CD14-positive monocyte (primary cell): ENCODE measurements at regions not wholly inside any gene's neighbourhood (a gene's known extent, or its start where the extent isn't known, plus 50 kb on each side); places are given as distances from the start of the nearest gene placed in this dataset.

Experiments used
- DNase-seq, 3 donors: peaks; one replicate each; pipeline ENCODE4 v3.0.0-alpha.2; 2011 to 2022
- H2AFZ ChIP-seq: 2 replicates; pipeline ENCODE4 v1.6.0; 2012; ENCODE audit warnings: mild to moderate bottlenecking, low read depth, low read length, inconsistent platforms; ENCODE audit not compliant: insufficient read depth, poor library complexity, severe bottlenecking
- H3K27ac ChIP-seq, 2 donors: 1 replicate in 1 of 2; 2 replicates in 1 of 2; pipeline ENCODE4 v1.5.1; 2012 to 2013; ENCODE audit warnings: low read length in 2 of 2, control low read depth in 1 of 2, inconsistent platforms in 1 of 2, low read depth in 1 of 2, mild to moderate bottlenecking in 1 of 2
- H3K27me3 ChIP-seq, 2 donors: one replicate each; pipeline versions ENCODE4 v1.6.0 to v1.6.1; 2011 to 2013; ENCODE audit warnings: low read length in 2 of 2; ENCODE audit not compliant: control insufficient read depth in 2 of 2, insufficient read depth in 2 of 2
- H3K36me3 ChIP-seq, 2 donors: replicated peaks in 1 of 2; 1 replicate in 1 of 2; 2 replicates in 1 of 2; pipeline versions ENCODE4 v1.5.1 to v1.6.1; 2012 to 2013; ENCODE audit warnings: low read length in 2 of 2, control low read depth in 1 of 2, inconsistent platforms in 1 of 2, mild to moderate bottlenecking in 1 of 2; ENCODE audit not compliant: insufficient read depth in 2 of 2, control insufficient read depth in 1 of 2
- H3K4me1 ChIP-seq, 2 donors: 1 replicate in 1 of 2; 2 replicates in 1 of 2; pipeline versions ENCODE4 v1.5.1 to v1.6.1; 2012 to 2013; ENCODE audit warnings: low read length in 2 of 2, control low read depth in 1 of 2, inconsistent platforms in 1 of 2, mild to moderate bottlenecking in 1 of 2, moderate library complexity in 1 of 2; ENCODE audit not compliant: insufficient read depth in 2 of 2, control insufficient read depth in 1 of 2
- H3K4me2 ChIP-seq: replicated peaks from 2 replicates; pipeline ENCODE3; 2012; ENCODE audit warnings: low read length, moderate library complexity, mild to moderate bottlenecking; ENCODE audit not compliant: poor library complexity, severe bottlenecking; ENCODE audit errors: extremely low read depth
- H3K4me3 ChIP-seq, 3 experiments: fragments of 200-600 bp in 1 of 3; sonication (generic) in 1 of 3; replicated peaks in 1 of 3; 1 replicate in 2 of 3; 2 replicates in 1 of 3; pipeline ENCODE4 v1.5.1; 2011 to 2013; ENCODE audit warnings: low read length in 3 of 3, mild to moderate bottlenecking in 3 of 3, control low read depth in 2 of 3, low read depth in 2 of 3, inconsistent platforms in 1 of 3, moderate library complexity in 1 of 3
- H3K79me2 ChIP-seq: 2 replicates; pipeline ENCODE4 v1.6.0; 2012; ENCODE audit warnings: mild to moderate bottlenecking, control low read depth, inconsistent platforms, low read length, moderate library complexity; ENCODE audit not compliant: insufficient read depth
- H3K9ac ChIP-seq: 2 replicates; pipeline ENCODE4 v1.6.0; 2017; ENCODE audit warnings: low read length, mild to moderate bottlenecking; ENCODE audit not compliant: insufficient read depth, poor library complexity, severe bottlenecking
- H3K9me3 ChIP-seq, 2 donors: replicated peaks in 1 of 2; 1 replicate in 1 of 2; 2 replicates in 1 of 2; pipeline versions ENCODE4 v1.5.1 to v1.6.1; 2012 to 2013; ENCODE audit warnings: low read length in 2 of 2, control low read depth in 1 of 2; ENCODE audit not compliant: control insufficient read depth in 1 of 2, insufficient read depth in 1 of 2
- H4K20me1 ChIP-seq: 2 replicates; pipeline ENCODE4 v1.6.0; 2012; ENCODE audit warnings: mild to moderate bottlenecking, low read length, control low read depth, moderate library complexity; ENCODE audit not compliant: insufficient read depth
- H3K27ac Mint-ChIP-seq, 7 donors: one replicate each; pipeline ENCODE4 v1.8.0; 2020; ENCODE audit warnings: mild to moderate bottlenecking in 7 of 7, mixed read lengths in 7 of 7, moderate library complexity in 6 of 7, inconsistent platforms in 2 of 7
- H3K27me3 Mint-ChIP-seq, 3 donors: one replicate each; pipeline ENCODE4 v1.8.0; 2021 to 2022; ENCODE audit warnings: low read depth in 3 of 3, mild to moderate bottlenecking in 3 of 3, mixed read lengths in 3 of 3, moderate library complexity in 3 of 3, inconsistent platforms in 1 of 3
- H3K36me3 Mint-ChIP-seq, 2 donors: one replicate each; pipeline ENCODE4 v1.8.0; 2020; ENCODE audit warnings: mixed read lengths in 2 of 2, inconsistent platforms in 1 of 2, mild to moderate bottlenecking in 1 of 2
- H3K4me1 Mint-ChIP-seq: one replicate; pipeline ENCODE4 v1.8.0; 2020; ENCODE audit warnings: mild to moderate bottlenecking, mixed read lengths
- H3K4me3 Mint-ChIP-seq, 2 donors: one replicate each; pipeline ENCODE4 v1.8.0; 2020; ENCODE audit warnings: mild to moderate bottlenecking in 2 of 2, mixed read lengths in 2 of 2, moderate library complexity in 1 of 2
- H3K9me3 Mint-ChIP-seq, 7 donors: one replicate each; pipeline ENCODE4 v1.8.0; 2020 to 2022; ENCODE audit warnings: mixed read lengths in 7 of 7, mild to moderate bottlenecking in 6 of 7, moderate library complexity in 6 of 7, inconsistent platforms in 2 of 7
- WGBS: methylation state at CpG from one replicate; pipeline ENCODE4 v1.1.5; 2013; ENCODE audit warnings: missing lambda C conversion rate; ENCODE audit not compliant: insufficient coverage; 5-methylcytosine and 5-hydroxymethylcytosine counted together
- intact Hi-C, 2 donors: fragments of 100-400 bp; cut with micrococcal nuclease; formaldehyde crosslinking; loops; one replicate each; pipeline versions ENCODE4 v1.15.0 to v1.15.1; 2023
- TF ChIP-seq, protein P1 (sequence below): fragments of 200-600 bp; IDR thresholded peaks from one replicate; pipeline ENCODE4 v1.8.0; 2022; ENCODE audit warnings: antibody characterized with exemption, mild to moderate bottlenecking

DNA sequence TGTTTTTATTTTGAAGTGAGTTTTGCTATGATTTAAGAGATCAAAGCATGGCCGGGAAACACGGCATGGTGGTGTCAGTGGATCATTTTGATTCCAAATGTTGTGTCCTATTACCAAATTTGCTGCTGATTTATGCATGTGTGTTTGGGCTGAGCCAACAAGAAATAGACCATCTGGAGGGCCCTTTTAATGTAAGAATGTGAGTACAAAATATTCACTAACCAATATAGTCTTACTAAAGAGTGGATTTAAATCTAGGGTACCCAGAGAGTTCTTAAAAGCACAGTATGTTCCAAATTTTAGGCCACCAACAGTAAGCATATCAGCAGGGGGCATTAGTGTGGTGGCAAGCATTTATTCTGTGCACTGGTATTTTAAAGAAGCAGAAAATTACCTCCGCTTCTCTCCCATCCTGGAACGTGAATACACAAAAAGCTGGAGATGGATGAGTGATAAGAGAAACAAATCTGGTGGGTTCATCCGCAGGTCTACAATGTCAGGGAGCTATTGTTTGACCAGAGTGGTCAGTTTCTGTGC lies 444.4 kb upstream of the IGFBP7 start:
- H3K9me3 Mint-ChIP-seq: peaks cover 0 to 8% (median 3%) of the 10 kb centered on the region in 7 donors
- H2AFZ ChIP-seq: no peak overlapping the region

DNA sequence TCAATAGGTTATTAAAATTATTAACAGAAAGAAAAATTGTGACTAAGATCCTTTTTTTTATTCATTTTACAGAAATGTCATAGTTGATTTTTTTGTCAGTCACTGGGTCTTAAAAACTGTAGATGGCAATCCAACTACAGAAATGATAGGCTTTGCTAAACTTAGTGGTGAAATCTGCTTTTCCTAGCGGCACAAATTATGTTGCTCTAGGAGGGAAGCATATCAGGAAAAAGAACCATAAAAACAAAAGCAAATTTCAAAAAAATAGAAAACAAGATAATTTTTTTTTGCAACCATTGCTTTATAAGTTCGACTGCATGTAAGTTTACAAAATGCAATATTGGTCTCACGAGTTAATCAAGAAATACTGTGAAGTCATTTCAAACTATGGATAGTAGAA lies 443.5 kb upstream of the IGFBP7 start:
- H2AFZ ChIP-seq: no peak overlapping the region
- Mint-ChIP-seq H3K27me3 (no peaks in the 10 kb centered on the region), H3K9me3 (peaks cover 0 to 4% (median 0%) of the 10 kb centered on the region in 7 donors), H3K36me3 (no peaks in the 10 kb centered on the region), H3K4me3 (no peak overlapping the region), H3K4me1 (no peaks in the 10 kb centered on the region), H3K27ac (no peak overlapping the region)
- no peaks in the 10 kb centered on the region for H3K27me3 ChIP-seq
- H3K9ac ChIP-seq: no peak overlapping the region
- H3K4me2 ChIP-seq: no peak overlapping the region
- H3K4me1 ChIP-seq: no peaks in the 10 kb centered on the region
- WGBS: no CpG with 5 or more reads among the region's 3 CpGs
- TF ChIP-seq, protein P1, sequence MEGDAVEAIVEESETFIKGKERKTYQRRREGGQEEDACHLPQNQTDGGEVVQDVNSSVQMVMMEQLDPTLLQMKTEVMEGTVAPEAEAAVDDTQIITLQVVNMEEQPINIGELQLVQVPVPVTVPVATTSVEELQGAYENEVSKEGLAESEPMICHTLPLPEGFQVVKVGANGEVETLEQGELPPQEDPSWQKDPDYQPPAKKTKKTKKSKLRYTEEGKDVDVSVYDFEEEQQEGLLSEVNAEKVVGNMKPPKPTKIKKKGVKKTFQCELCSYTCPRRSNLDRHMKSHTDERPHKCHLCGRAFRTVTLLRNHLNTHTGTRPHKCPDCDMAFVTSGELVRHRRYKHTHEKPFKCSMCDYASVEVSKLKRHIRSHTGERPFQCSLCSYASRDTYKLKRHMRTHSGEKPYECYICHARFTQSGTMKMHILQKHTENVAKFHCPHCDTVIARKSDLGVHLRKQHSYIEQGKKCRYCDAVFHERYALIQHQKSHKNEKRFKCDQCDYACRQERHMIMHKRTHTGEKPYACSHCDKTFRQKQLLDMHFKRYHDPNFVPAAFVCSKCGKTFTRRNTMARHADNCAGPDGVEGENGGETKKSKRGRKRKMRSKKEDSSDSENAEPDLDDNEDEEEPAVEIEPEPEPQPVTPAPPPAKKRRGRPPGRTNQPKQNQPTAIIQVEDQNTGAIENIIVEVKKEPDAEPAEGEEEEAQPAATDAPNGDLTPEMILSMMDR: no peak
- H3K9me3 ChIP-seq: peaks cover 0 to 3% of the 10 kb centered on the region in 2 donors
- H3K79me2 ChIP-seq: no peaks in the 10 kb centered on the region
- H3K27ac ChIP-seq: no peak overlapping the region
- DNase-seq: no peak
- intact Hi-C loops: no loop called here
- H3K4me3 ChIP-seq: no peak overlapping the region
- H4K20me1 ChIP-seq: no peaks in the 10 kb centered on the region
- H3K36me3 ChIP-seq: no peaks in the 10 kb centered on the region

More for the DNA sequence above, 444.4 kb upstream of the IGFBP7 start:
- Histone ChIP-seq H3K4me3 (no peak overlapping the region), H3K4me2 (no peak overlapping the region), H3K27ac (no peak overlapping the region), H3K27me3 (no peaks in the 10 kb centered on the region), H3K36me3 (no peaks in the 10 kb centered on the region), H3K9me3 (peaks cover 0 to 3% of the 10 kb centered on the region in 2 donors), H3K79me2 (no peaks in the 10 kb centered on the region), H3K9ac (no peak overlapping the region), H3K4me1 (no peaks in the 10 kb centered on the region), H4K20me1 (no peaks in the 10 kb centered on the region)
- 94% methylated on average over 2 of the region's 5 CpGs for WGBS
- H3K27me3 Mint-ChIP-seq: no peaks in the 10 kb centered on the region
- H3K27ac Mint-ChIP-seq: no peak overlapping the region
- H3K36me3 Mint-ChIP-seq: no peaks in the 10 kb centered on the region
- no peak for DNase-seq
- TF ChIP-seq, protein P1: no peak
- H3K4me3 Mint-ChIP-seq: no peak overlapping the region
- no peaks in the 10 kb centered on the region for H3K4me1 Mint-ChIP-seq
- intact Hi-C loops: no loop called here
